ENCODE measurements at regions not wholly inside any gene's neighbourhood (a gene's known extent, or its start where the extent isn't known, plus 50 kb on each side); places are given as distances from the start of the nearest gene placed in this dataset.

DNA sequence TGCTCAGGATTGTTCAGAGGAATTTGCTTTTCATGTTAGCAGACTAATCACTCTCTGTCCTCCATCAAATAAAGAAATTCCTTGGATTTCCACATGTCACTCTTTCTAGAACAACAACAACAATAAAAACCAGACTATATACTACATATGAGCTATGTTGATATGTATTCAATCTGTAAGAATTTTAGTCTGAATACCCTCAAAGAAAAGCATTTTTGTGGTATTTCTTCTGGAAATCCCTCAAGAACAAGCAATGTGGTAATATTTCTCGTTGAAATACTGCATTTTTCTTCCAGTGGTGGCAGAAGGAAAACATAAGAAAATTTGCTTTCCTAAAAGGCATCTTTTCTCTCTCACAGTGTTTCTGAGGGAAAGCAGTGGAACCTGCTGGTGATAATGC lies 312.6 kb upstream of the RSPO3 start:
- H3K4me1 Mint-ChIP-seq: peaks cover 0 to 6% of the 10 kb centered on the region in 2 experiments; a peak in 1 of 4 replicates

More for the DNA sequence above, 312.6 kb upstream of the RSPO3 start:
- no peaks in the 10 kb centered on the region for H3K23me2 ChIP-seq (ENCODE audit: insufficient read length, low read depth, low read length, poor library complexity, severe bottlenecking)
- H3K23ac ChIP-seq (ENCODE audit: insufficient read length, low read depth, low read length): no peak overlapping the region
- H3K4ac ChIP-seq (ENCODE audit: low read depth, low read length): no peak overlapping the region
- no peak overlapping the region for H3K9ac ChIP-seq (ENCODE audit: extremely low read depth, insufficient read length, low read length)
- no peak overlapping the region for H3K14ac ChIP-seq (ENCODE audit: insufficient read depth, low read length)
- H3K27me3 ChIP-seq (ENCODE audit: insufficient read depth, low read length): no peaks in the 10 kb centered on the region
- H3K18ac ChIP-seq (ENCODE audit: insufficient read length, low read depth, low read length): no peak overlapping the region
- Mint-ChIP-seq H3K36me3 (ENCODE audit: insufficient read depth in 1 of 3, low read depth in 3 of 3) (no peaks in the 10 kb centered on the region), H3K9me3 (no peaks in the 10 kb centered on the region), H3K4me3 (no peak overlapping the region), H3K27me3 (ENCODE audit: low read depth) (no peaks in the 10 kb centered on the region; the same call in 1 of the 2 replicates), H3K27ac (no peak overlapping the region)
- H2BK5ac ChIP-seq (ENCODE audit: insufficient read length, low read length): no peak overlapping the region
- no peaks in the 10 kb centered on the region for H3K4me1 ChIP-seq (ENCODE audit: insufficient read depth, low read length)
- no peak overlapping the region for H3T11ph ChIP-seq (ENCODE audit: low read length)
- H3K56ac ChIP-seq (ENCODE audit: insufficient read length, low read depth, low read length): no peak overlapping the region
- no peaks in the 10 kb centered on the region for H3K9me3 ChIP-seq (ENCODE audit: control insufficient read depth, low read depth, low read length)
- no peak overlapping the region for H4K8ac ChIP-seq (replicated peaks; ENCODE audit: insufficient read length, low read depth, low read length)
- no peak overlapping the region for H4K91ac ChIP-seq (ENCODE audit: insufficient read length, low read depth, low read length)
- H4K20me1 ChIP-seq (ENCODE audit: control insufficient read depth, insufficient read depth, insufficient read length): no peaks in the 10 kb centered on the region
- no peak overlapping the region for H2BK12ac ChIP-seq (ENCODE audit: insufficient read length, low read depth, low read length)
- no peak overlapping the region for H2BK15ac ChIP-seq (ENCODE audit: low read depth, low read length)
- no peak overlapping the region for H2BK120ac ChIP-seq (ENCODE audit: low read depth, low read length, poor library complexity, severe bottlenecking)
- DNase-seq: no peak
- H3K4me2 ChIP-seq (ENCODE audit: insufficient read depth, insufficient read length, low read length): no peak overlapping the region
- no peak overlapping the region for H2BK20ac ChIP-seq (ENCODE audit: low read depth, low read length, poor library complexity, severe bottlenecking)
- no peaks in the 10 kb centered on the region for H3K79me1 ChIP-seq (ENCODE audit: insufficient read depth, low read depth, low read length, poor library complexity, severe bottlenecking)
- H2AK5ac ChIP-seq (ENCODE audit: insufficient read length, low read length): no peak overlapping the region
- no peak overlapping the region for H3K27ac ChIP-seq (ENCODE audit: insufficient read length, low read depth, low read length)
- TF ChIP-seq, protein P1, sequence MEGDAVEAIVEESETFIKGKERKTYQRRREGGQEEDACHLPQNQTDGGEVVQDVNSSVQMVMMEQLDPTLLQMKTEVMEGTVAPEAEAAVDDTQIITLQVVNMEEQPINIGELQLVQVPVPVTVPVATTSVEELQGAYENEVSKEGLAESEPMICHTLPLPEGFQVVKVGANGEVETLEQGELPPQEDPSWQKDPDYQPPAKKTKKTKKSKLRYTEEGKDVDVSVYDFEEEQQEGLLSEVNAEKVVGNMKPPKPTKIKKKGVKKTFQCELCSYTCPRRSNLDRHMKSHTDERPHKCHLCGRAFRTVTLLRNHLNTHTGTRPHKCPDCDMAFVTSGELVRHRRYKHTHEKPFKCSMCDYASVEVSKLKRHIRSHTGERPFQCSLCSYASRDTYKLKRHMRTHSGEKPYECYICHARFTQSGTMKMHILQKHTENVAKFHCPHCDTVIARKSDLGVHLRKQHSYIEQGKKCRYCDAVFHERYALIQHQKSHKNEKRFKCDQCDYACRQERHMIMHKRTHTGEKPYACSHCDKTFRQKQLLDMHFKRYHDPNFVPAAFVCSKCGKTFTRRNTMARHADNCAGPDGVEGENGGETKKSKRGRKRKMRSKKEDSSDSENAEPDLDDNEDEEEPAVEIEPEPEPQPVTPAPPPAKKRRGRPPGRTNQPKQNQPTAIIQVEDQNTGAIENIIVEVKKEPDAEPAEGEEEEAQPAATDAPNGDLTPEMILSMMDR (conservative IDR thresholded peaks at IDR 0.05): no peak
- H2AFZ ChIP-seq (ENCODE audit: low read length): no peak overlapping the region
- no CpG with 5 or more reads among the region's 1 CpG for WGBS (ENCODE audit: extremely low coverage, insufficient read length, low lambda C conversion rate)
- H4K5ac ChIP-seq (ENCODE audit: insufficient read length, low read depth, low read length): no peak overlapping the region
- H3K79me2 ChIP-seq (ENCODE audit: insufficient read depth, low read length): no peaks in the 10 kb centered on the region

All from H9 (cell line).